ENCODE measurements at regions not wholly inside any gene's neighbourhood (a gene's known extent, or its start where the extent isn't known, plus 50 kb on each side); places are given as distances from the start of the nearest gene placed in this dataset.

GRCh38 chr11:43548916-43549315 is 131.6 kb upstream of the HSD17B12 start:
- peaks cover 2 to 20% (median 10%) of the 10 kb centered on the region in 3 experiments for H3K27me3 ChIP-seq (ENCODE audit: control insufficient read depth in 3 of 3, insufficient read depth in 3 of 3, low read depth in 1 of 3, low read length in 3 of 3)

DNA sequence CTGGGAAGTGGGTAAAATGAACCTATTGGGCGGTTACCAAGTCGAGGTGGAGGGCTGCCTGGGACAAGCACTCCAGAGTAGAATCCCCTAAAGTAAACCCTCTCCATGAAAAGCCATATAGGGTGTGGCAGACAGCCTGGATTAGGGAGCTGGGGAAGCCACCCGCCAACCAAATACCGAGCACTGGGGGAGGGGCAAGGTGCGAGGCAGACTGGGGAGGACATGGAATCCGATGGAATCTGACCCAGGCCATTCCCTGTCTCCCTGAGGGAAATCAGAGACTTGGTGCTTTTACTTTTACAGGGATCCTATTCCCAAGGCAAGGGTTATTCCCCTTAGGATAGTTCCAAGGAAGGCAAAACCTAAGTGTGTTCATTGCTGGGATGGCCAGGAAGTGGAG is 130.9 kb upstream of the HSD17B12 start:
- Histone ChIP-seq H3K27me3 (ENCODE audit: control insufficient read depth in 3 of 3, insufficient read depth in 3 of 3, low read depth in 1 of 3, low read length in 3 of 3) (peaks cover 2 to 20% (median 10%) of the 10 kb centered on the region in 3 experiments), H3K4ac (ENCODE audit: low read length) (no peak overlapping the region), H3K4me3 (ENCODE audit: low read length in 2 of 2) (no peak overlapping the region), H4K91ac (ENCODE audit: low read depth, low read length, poor library complexity) (no peak overlapping the region), H3K9me3 (replicated peaks in 1 of 2; ENCODE audit: control insufficient read depth in 2 of 2, insufficient read depth in 1 of 2, low read depth in 1 of 2, low read length in 2 of 2) (peaks cover 0 to 8% of the 10 kb centered on the region in 2 donors), H3K4me2 (ENCODE audit: insufficient read depth, low read length, poor library complexity, severe bottlenecking) (no peak overlapping the region), H2AK5ac (ENCODE audit: low read depth, low read length) (no peak overlapping the region), H3K79me1 (ENCODE audit: low read depth, low read length) (no peaks in the 10 kb centered on the region), H4K8ac (ENCODE audit: low read depth, low read length) (no peak overlapping the region), H3K4me1 (ENCODE audit: control insufficient read depth in 2 of 2, insufficient read depth in 1 of 2, low read depth in 1 of 2, low read length in 2 of 2) (peaks cover 4 to 11% of the 10 kb centered on the region in 2 donors), H2BK15ac (ENCODE audit: low read length) (no peak overlapping the region), H3K23ac (ENCODE audit: low read depth, low read length, poor library complexity) (no peak overlapping the region), H2AFZ (ENCODE audit: low read length) (peak overlapping the region; percentile 30), H2BK12ac (ENCODE audit: low read length) (no peak overlapping the region), H2BK120ac (ENCODE audit: low read depth, low read length) (no peak overlapping the region), H3K36me3 (replicated peaks in 1 of 2; ENCODE audit: control insufficient read depth in 2 of 2, insufficient read depth in 2 of 2, low read length in 2 of 2) (no peaks in the 10 kb centered on the region), H3K18ac (ENCODE audit: low read length) (no peak overlapping the region), H2BK5ac (ENCODE audit: low read length) (no peak overlapping the region), H3K14ac (ENCODE audit: low read length) (no peak overlapping the region), H3K27ac (replicated peaks; ENCODE audit: low read length) (no peak overlapping the region), H3K9ac (ENCODE audit: low read depth, low read length, poor library complexity) (no peak overlapping the region)
- no CpG with 5 or more reads among the region's 6 CpGs for WGBS, 2 donors (ENCODE audit: extremely low coverage in 2 of 2, insufficient read length in 2 of 2, insufficient replicate concordance in 1 of 2)
- no peak for DNase-seq (ENCODE audit: low spot score)

More at GRCh38 chr11:43548916-43549315, 131.6 kb upstream of the HSD17B12 start:
- Histone ChIP-seq H3K4me3 (ENCODE audit: low read length in 2 of 2) (no peak overlapping the region), H3K23ac (ENCODE audit: low read depth, low read length, poor library complexity) (no peak overlapping the region), H2BK12ac (ENCODE audit: low read length) (no peak overlapping the region), H2BK120ac (ENCODE audit: low read depth, low read length) (no peak overlapping the region), H3K27ac (replicated peaks; ENCODE audit: low read length) (no peak overlapping the region), H3K4me2 (ENCODE audit: insufficient read depth, low read length, poor library complexity, severe bottlenecking) (no peak overlapping the region), H2BK15ac (ENCODE audit: low read length) (no peak overlapping the region), H3K18ac (ENCODE audit: low read length) (no peak overlapping the region), H3K4me1 (ENCODE audit: control insufficient read depth in 2 of 2, insufficient read depth in 1 of 2, low read depth in 1 of 2, low read length in 2 of 2) (peaks cover 0 to 5% of the 10 kb centered on the region in 2 donors), H2AK5ac (ENCODE audit: low read depth, low read length) (no peak overlapping the region), H4K91ac (ENCODE audit: low read depth, low read length, poor library complexity) (no peak overlapping the region), H2BK5ac (ENCODE audit: low read length) (no peak overlapping the region), H3K14ac (ENCODE audit: low read length) (no peak overlapping the region), H3K36me3 (replicated peaks in 1 of 2; ENCODE audit: control insufficient read depth in 2 of 2, insufficient read depth in 2 of 2, low read length in 2 of 2) (no peaks in the 10 kb centered on the region), H3K4ac (ENCODE audit: low read length) (no peak overlapping the region), H3K79me1 (ENCODE audit: low read depth, low read length) (no peaks in the 10 kb centered on the region), H4K8ac (ENCODE audit: low read depth, low read length) (no peak overlapping the region), H2AFZ (ENCODE audit: low read length) (no peak overlapping the region), H3K9ac (ENCODE audit: low read depth, low read length, poor library complexity) (no peak overlapping the region), H3K9me3 (replicated peaks in 1 of 2; ENCODE audit: control insufficient read depth in 2 of 2, insufficient read depth in 1 of 2, low read depth in 1 of 2, low read length in 2 of 2) (peaks cover 0 to 8% of the 10 kb centered on the region in 2 donors)
- DNase-seq (ENCODE audit: low spot score): no peak
- no CpG with 5 or more reads among the region's 4 CpGs for WGBS, 2 donors (ENCODE audit: extremely low coverage in 2 of 2, insufficient read length in 2 of 2, insufficient replicate concordance in 1 of 2)

DNA sequence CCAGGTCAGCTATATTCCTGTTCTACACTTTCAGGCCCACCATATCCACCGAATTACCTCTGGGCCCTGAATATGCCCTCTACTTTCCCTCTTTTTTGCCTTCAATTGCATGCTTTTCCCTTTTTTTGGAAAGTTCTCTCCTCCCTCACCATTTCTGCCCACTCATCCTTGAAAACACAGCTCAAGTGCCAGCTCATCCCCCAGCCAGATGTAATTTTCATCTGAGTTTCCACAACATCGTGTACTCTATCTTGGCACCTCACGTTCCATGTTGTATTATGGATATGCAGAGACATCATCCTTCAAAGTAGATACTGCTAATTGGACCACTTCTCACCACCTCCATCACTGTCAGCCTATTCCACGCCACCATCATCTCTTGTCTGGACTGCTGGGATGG is 129.8 kb upstream of the HSD17B12 start:
- H3K14ac ChIP-seq (ENCODE audit: low read length): no peak overlapping the region
- no peaks in the 10 kb centered on the region for H3K36me3 ChIP-seq (replicated peaks in 1 of 2; ENCODE audit: control insufficient read depth in 2 of 2, insufficient read depth in 2 of 2, low read length in 2 of 2)
- H2AFZ ChIP-seq (ENCODE audit: low read length): no peak overlapping the region
- no peak overlapping the region for H3K4ac ChIP-seq (ENCODE audit: low read length)
- H2BK12ac ChIP-seq (ENCODE audit: low read length): no peak overlapping the region
- H3K27me3 ChIP-seq (ENCODE audit: control insufficient read depth in 3 of 3, insufficient read depth in 3 of 3, low read depth in 1 of 3, low read length in 3 of 3): peaks cover 2 to 20% (median 10%) of the 10 kb centered on the region in 3 experiments
- H3K4me3 ChIP-seq (ENCODE audit: low read length in 2 of 2): no peak overlapping the region
- H2BK120ac ChIP-seq (ENCODE audit: low read depth, low read length): no peak overlapping the region
- no peak overlapping the region for H2BK5ac ChIP-seq (ENCODE audit: low read length)
- H4K8ac ChIP-seq (ENCODE audit: low read depth, low read length): no peak overlapping the region
- no peak for DNase-seq (ENCODE audit: low spot score)
- H3K9ac ChIP-seq (ENCODE audit: low read depth, low read length, poor library complexity): no peak overlapping the region
- no peak overlapping the region for H3K18ac ChIP-seq (ENCODE audit: low read length)
- no peak overlapping the region for H4K91ac ChIP-seq (ENCODE audit: low read depth, low read length, poor library complexity)
- peaks cover 4 to 22% of the 10 kb centered on the region in 2 donors for H3K4me1 ChIP-seq (ENCODE audit: control insufficient read depth in 2 of 2, insufficient read depth in 1 of 2, low read depth in 1 of 2, low read length in 2 of 2)
- H3K23ac ChIP-seq (ENCODE audit: low read depth, low read length, poor library complexity): no peak overlapping the region
- H3K79me1 ChIP-seq (ENCODE audit: low read depth, low read length): no peaks in the 10 kb centered on the region
- H2AK5ac ChIP-seq (ENCODE audit: low read depth, low read length): no peak overlapping the region
- peaks cover 0 to 8% of the 10 kb centered on the region in 2 donors for H3K9me3 ChIP-seq (replicated peaks in 1 of 2; ENCODE audit: control insufficient read depth in 2 of 2, insufficient read depth in 1 of 2, low read depth in 1 of 2, low read length in 2 of 2)
- no peak overlapping the region for H3K4me2 ChIP-seq (ENCODE audit: insufficient read depth, low read length, poor library complexity, severe bottlenecking)
- WGBS, 2 donors (ENCODE audit: extremely low coverage in 2 of 2, insufficient read length in 2 of 2, insufficient replicate concordance in 1 of 2): no CpG with 5 or more reads among the region's 4 CpGs
- no peak overlapping the region for H2BK15ac ChIP-seq (ENCODE audit: low read length)
- no peak overlapping the region for H3K27ac ChIP-seq (replicated peaks; ENCODE audit: low read length)

DNA sequence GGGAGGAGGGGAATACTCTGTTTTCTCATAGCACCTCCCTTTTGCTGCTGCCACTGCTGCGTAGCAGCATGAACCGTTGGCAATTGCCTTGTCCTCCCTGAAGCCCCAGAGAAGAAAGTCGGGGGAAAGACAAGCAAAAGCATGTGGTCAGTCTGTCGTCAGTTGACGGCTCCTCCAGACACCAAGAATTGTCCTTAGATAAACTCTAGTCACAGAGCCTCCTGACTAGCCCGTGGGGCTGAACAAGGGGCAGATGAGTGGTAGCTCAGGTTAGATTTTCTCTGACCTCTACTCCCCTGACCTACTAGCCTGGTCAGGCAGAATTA is 126.4 kb upstream of the HSD17B12 start:
- Histone ChIP-seq H3K27ac (replicated peaks; ENCODE audit: low read length) (no peak overlapping the region), H3K4me1 (ENCODE audit: control insufficient read depth in 2 of 2, insufficient read depth in 1 of 2, low read depth in 1 of 2, low read length in 2 of 2) (peaks cover 26 to 47% of the 10 kb centered on the region in 2 donors)

More for the DNA sequence above, 126.4 kb upstream of the HSD17B12 start:
- Histone ChIP-seq H2AFZ (ENCODE audit: low read length) (no peak overlapping the region), H3K79me1 (ENCODE audit: low read depth, low read length) (no peaks in the 10 kb centered on the region), H3K36me3 (replicated peaks in 1 of 2; ENCODE audit: control insufficient read depth in 2 of 2, insufficient read depth in 2 of 2, low read length in 2 of 2) (no peaks in the 10 kb centered on the region), H3K14ac (ENCODE audit: low read length) (no peak overlapping the region), H3K18ac (ENCODE audit: low read length) (no peak overlapping the region), H2BK5ac (ENCODE audit: low read length) (no peak overlapping the region), H3K4me2 (ENCODE audit: insufficient read depth, low read length, poor library complexity, severe bottlenecking) (no peak overlapping the region), H4K8ac (ENCODE audit: low read depth, low read length) (no peak overlapping the region), H3K9ac (ENCODE audit: low read depth, low read length, poor library complexity) (no peak overlapping the region), H2BK12ac (ENCODE audit: low read length) (no peak overlapping the region), H3K27me3 (ENCODE audit: control insufficient read depth in 3 of 3, insufficient read depth in 3 of 3, low read depth in 1 of 3, low read length in 3 of 3) (peaks cover 0 to 5% (median 2%) of the 10 kb centered on the region in 3 experiments), H3K23ac (ENCODE audit: low read depth, low read length, poor library complexity) (no peak overlapping the region), H3K4me3 (ENCODE audit: low read length in 2 of 2) (no peak overlapping the region), H2BK15ac (ENCODE audit: low read length) (no peak overlapping the region), H2AK5ac (ENCODE audit: low read depth, low read length) (no peak overlapping the region), H3K4ac (ENCODE audit: low read length) (no peak overlapping the region), H4K91ac (ENCODE audit: low read depth, low read length, poor library complexity) (no peak overlapping the region), H3K9me3 (replicated peaks in 1 of 2; ENCODE audit: control insufficient read depth in 2 of 2, insufficient read depth in 1 of 2, low read depth in 1 of 2, low read length in 2 of 2) (no peaks in the 10 kb centered on the region), H2BK120ac (ENCODE audit: low read depth, low read length) (no peak overlapping the region)
- no CpG with 5 or more reads among the region's 6 CpGs for WGBS, 2 donors (ENCODE audit: extremely low coverage in 2 of 2, insufficient read length in 2 of 2, insufficient replicate concordance in 1 of 2)
- no peak for DNase-seq (ENCODE audit: low spot score)

Measured in neuronal stem cell (in vitro differentiated cells).